Inflammatory macrophage treated with lipopolysaccharide for 4 hours (primary cell): ENCODE measurements at regions not wholly inside any gene's neighbourhood (a gene's known extent, or its start where the extent isn't known, plus 50 kb on each side); places are given as distances from the start of the nearest gene placed in this dataset.
A peak's percentile ranks its signal among the peaks of the same experiment; 100 is the strongest.

ENCODE experiments used
- DNase-seq: peaks from one replicate; pipeline ENCODE4 v3.0.0-alpha.2; 2020

GRCh38 chr13:109393045-109393444 lies 393.3 kb downstream of the IRS2 start:
- DNase-seq = no peak

- DNase-seq = no peak
Measured at GRCh38 chr13:109390391-109390790, 396.0 kb downstream of the IRS2 start.

GRCh38 chr13:109389892-109390345 lies 396.5 kb downstream of the IRS2 start:
- DNase-seq = peak; percentile 97

GRCh38 chr13:109389456-109389855 lies 396.9 kb downstream of the IRS2 start:
- no peak for DNase-seq

GRCh38 chr13:109387471-109387870 lies 398.9 kb downstream of the IRS2 start:
- DNase-seq = peak; percentile 76

- peak; percentile 40 for DNase-seq
Measured at GRCh38 chr13:109385242-109385560, 401.2 kb downstream of the IRS2 start.

GRCh38 chr13:109384491-109385241 lies 401.7 kb downstream of the IRS2 start:
- peak; percentile 27 for DNase-seq

- DNase-seq = peak; percentile 38
Measured at GRCh38 chr13:109383683-109384082, 402.7 kb downstream of the IRS2 start.

- peak; percentile 52 for DNase-seq
Measured at GRCh38 chr13:109381546-109382180, 404.7 kb downstream of the IRS2 start.

GRCh38 chr13:109380457-109380856 lies 405.9 kb downstream of the IRS2 start:
- DNase-seq = no peak

GRCh38 chr13:109379930-109380329 lies 406.5 kb downstream of the IRS2 start:
- no peak for DNase-seq

- no peak for DNase-seq
Measured at GRCh38 chr13:109376936-109377335, 409.4 kb downstream of the IRS2 start.

- DNase-seq = no peak
Measured at GRCh38 chr13:109374609-109375200, 411.7 kb downstream of the IRS2 start.

- no peak for DNase-seq
Measured at GRCh38 chr13:109372666-109373065, 413.7 kb downstream of the IRS2 start.

- DNase-seq = no peak
Measured at GRCh38 chr13:109371066-109371465, 415.3 kb downstream of the IRS2 start.

- no peak for DNase-seq
Measured at GRCh38 chr13:109370496-109370895, 415.9 kb downstream of the IRS2 start.

GRCh38 chr13:109369353-109370052 lies 416.9 kb downstream of the IRS2 start:
- DNase-seq = no peak

- no peak for DNase-seq
Measured at GRCh38 chr13:109368230-109368629, 418.2 kb downstream of the IRS2 start.

GRCh38 chr13:109366525-109366924 lies 419.9 kb downstream of the IRS2 start:
- DNase-seq = no peak

- DNase-seq = no peak
Measured at GRCh38 chr13:109363431-109363830, 423.0 kb downstream of the IRS2 start.

GRCh38 chr13:109362616-109363015 lies 423.8 kb downstream of the IRS2 start:
- DNase-seq = no peak

- peak; percentile 51 for DNase-seq
Measured at GRCh38 chr13:109361562-109362289, 424.7 kb downstream of the IRS2 start.
